Eye (tissue), 1 donor: ENCODE measurements at regions not wholly inside any gene's neighbourhood (a gene's known extent, or its start where the extent isn't known, plus 50 kb on each side); places are given as distances from the start of the nearest gene placed in this dataset.
"Not testable (repeated sequence)": the region's sequence is repeated elsewhere in the genome, so short reads cannot be mapped to it uniquely, and the experiment has no call there.

Experiments used
- DNase-seq: peaks from one replicate; pipeline ENCODE4 v3.0.0-alpha.2; 2015

GRCh38 chr4:170940043-170940724 is 850.4 kb upstream of the AADAT start:
- DNase-seq, result no peak

DNA sequence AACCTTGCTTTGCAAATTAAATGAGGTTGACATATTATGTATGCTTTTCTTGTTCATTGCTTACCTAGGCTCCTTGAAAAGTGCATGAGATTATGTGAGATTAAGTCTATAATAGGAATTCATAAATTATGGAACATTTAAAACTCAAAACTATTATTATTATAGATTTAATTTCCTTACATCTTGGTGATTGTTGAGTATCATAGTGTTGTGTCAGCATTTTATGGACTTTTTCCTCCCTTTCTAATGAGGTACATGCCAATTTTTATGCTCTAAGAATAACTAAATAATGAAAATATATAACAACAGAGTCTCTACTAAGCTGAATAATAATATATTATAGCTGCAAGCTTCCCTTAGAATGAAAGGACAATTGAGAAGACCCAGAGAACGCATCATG is 848.8 kb upstream of the AADAT start:
- DNase-seq, result no peak

GRCh38 chr4:170931321-170931720 is 841.6 kb upstream of the AADAT start:
- DNase-seq, result no peak

- DNase-seq, result no peak
These were observed 798.9 kb upstream of the AADAT start for GRCh38 chr4:170888660-170889059.

- no peak for DNase-seq
These were observed 797.6 kb upstream of the AADAT start for GRCh38 chr4:170887396-170887795.

GRCh38 chr4:170884969-170885570 is 795.3 kb upstream of the AADAT start:
- no peak for DNase-seq

- DNase-seq, result not testable (repeated sequence)
These were observed 791.9 kb upstream of the AADAT start for GRCh38 chr4:170881646-170882045.

GRCh38 chr4:170875868-170876267 is 786.1 kb upstream of the AADAT start:
- no peak for DNase-seq

GRCh38 chr4:170872794-170873193 is 783.0 kb upstream of the AADAT start:
- DNase-seq, result no peak

GRCh38 chr4:170868170-170868569 is 778.4 kb upstream of the AADAT start:
- DNase-seq, result no peak

- DNase-seq, result no peak
These were observed 764.3 kb upstream of the AADAT start for GRCh38 chr4:170854097-170854496.

DNA sequence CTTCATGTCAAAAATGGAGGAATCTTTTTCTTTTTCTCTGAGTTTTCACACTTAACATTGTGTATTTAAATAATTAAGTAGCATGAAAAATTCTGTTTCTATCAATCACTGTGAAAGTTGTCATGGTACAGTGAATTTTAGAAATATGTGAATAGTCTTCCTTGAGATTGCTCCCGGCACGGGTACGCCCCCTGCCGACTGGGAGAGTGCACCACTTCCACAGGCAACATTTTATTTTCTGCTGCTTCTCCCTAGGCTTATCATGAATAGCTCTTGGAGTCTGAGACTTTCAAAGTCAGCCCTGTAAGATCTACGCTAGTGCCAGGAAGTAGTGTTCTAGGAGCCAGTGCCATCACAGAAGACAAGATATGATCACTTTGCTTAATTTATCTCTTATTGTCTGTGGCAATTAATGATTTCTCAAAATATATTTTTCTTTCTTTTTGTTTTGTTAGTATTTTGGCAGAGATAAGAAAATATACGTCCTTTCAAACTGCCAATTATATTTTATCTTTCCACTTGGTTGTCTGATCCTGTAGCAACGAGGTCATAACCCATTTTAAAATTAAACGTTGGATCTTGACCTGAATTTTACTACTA is 763.8 kb upstream of the AADAT start:
- DNase-seq, result peak; percentile 30

DNA sequence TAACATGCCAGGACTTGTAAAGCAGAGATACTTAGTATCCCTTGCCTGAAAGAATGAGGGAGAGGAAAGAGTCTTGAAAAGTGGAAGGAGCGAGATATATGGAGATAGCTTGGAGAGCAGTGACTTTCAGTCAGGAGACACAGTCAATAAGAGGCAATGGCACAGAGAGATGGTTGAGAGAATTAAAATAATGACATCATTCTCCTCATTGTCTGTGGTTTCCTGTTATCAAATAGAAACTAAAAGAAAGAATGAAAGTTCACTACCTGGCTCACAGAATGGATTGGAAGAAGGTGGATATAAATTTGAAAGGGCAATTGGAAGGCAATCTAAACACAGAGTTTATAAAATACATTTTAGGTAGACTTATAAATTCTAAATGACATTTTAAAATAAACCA is 760.2 kb upstream of the AADAT start:
- no peak for DNase-seq

GRCh38 chr4:170827562-170828274 is 738.0 kb upstream of the AADAT start:
- DNase-seq, result no peak

- no peak for DNase-seq
These were observed 729.0 kb upstream of the AADAT start for GRCh38 chr4:170818786-170819185.

- DNase-seq, result no peak
These were observed 715.6 kb upstream of the AADAT start for GRCh38 chr4:170805352-170805751.

GRCh38 chr4:170804930-170805329 is 715.2 kb upstream of the AADAT start:
- no peak for DNase-seq

- no peak for DNase-seq
These were observed 713.7 kb upstream of the AADAT start for GRCh38 chr4:170803492-170803891.

GRCh38 chr4:170801771-170802170 is 712.0 kb upstream of the AADAT start:
- DNase-seq, result no peak

DNA sequence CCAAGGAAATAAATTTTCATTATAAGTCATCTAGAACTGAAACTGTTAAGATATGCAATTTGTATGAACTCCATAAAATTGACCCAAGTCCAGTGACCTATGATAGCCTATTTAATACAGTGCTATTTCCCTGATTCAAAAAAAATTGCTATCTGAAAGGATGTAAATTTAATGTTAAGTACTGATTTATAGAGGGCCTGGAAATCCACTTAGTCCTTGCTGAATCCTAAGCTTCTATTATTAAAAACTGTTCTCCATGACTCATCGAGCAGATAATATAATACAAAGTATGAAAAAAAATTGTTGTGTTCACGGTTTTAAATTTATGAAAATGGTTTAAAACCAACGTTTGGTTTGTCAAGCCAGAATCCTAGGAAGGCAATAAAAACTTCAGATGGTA is 704.8 kb upstream of the AADAT start:
- no peak for DNase-seq

DNA sequence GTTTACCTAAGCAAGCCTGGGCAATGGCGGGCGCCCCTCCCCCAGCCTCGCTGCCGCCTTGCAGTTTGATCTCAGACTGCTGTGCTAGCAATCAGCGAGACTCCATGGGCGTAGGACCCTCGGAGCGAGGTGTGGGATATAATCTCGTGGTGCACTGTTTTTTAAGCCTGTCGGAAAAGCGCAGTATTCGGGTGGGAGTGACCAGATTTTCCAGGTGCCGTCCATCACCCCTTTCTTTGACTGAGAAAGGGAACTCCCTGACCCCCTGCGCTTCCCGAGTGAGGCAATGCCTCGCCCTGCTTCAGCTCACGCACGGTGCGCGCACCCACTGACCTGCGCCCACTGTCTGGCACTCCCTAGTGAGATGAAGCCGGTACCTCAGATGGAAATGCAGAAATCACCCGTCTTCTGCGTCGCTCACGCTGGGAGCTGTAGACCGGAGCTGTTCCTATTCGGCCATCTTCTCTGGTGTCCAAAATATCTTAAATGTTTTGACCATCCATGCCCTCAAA is 698.8 kb upstream of the AADAT start:
- not testable (repeated sequence) for DNase-seq

GRCh38 chr4:170777663-170778062 is 687.9 kb upstream of the AADAT start:
- no peak for DNase-seq

GRCh38 chr4:170776983-170777382 is 687.2 kb upstream of the AADAT start:
- DNase-seq, result no peak

GRCh38 chr4:170775851-170776250 is 686.1 kb upstream of the AADAT start:
- no peak for DNase-seq
